Thoracic aorta (tissue), 2 donors: ENCODE measurements at regions not wholly inside any gene's neighbourhood (a gene's known extent, or its start where the extent isn't known, plus 50 kb on each side); places are given as distances from the start of the nearest gene placed in this dataset.

Source experiments
- ATAC-seq: fragments of 150-250 bp; one replicate; pipeline ENCODE4 v1.8.0; 2017; ENCODE audit warnings: low read depth; ENCODE audit not compliant: insufficient number of reproducible peaks, low FRiP score
- DNase-seq: peaks from one replicate; pipeline ENCODE4 v3.0.0-alpha.2; 2020; ENCODE audit warnings: low spot score
- H3K27ac ChIP-seq, 2 donors: fragments of 200-600 bp; sonication (generic); 1 replicate in 1 of 2; 2 replicates in 1 of 2; pipeline ENCODE4 v1.5.1; 2016; ENCODE audit warnings: mild to moderate bottlenecking in 2 of 2, moderate library complexity in 2 of 2
- H3K27me3 ChIP-seq: fragments of 200-600 bp; sonication (generic); replicated peaks from 2 replicates; pipeline ENCODE4 v1.6.0; 2016; ENCODE audit warnings: mild to moderate bottlenecking; ENCODE audit not compliant: insufficient read depth
- H3K36me3 ChIP-seq: fragments of 200-600 bp; sonication (generic); one replicate; pipeline ENCODE4 v1.5.1; 2016
- H3K4me1 ChIP-seq, 2 donors: fragments of 200-600 bp; sonication (generic); 1 replicate in 1 of 2; 2 replicates in 1 of 2; pipeline versions ENCODE4 v1.5.1 to v1.6.0; 2016; ENCODE audit warnings: low read depth in 2 of 2, mild to moderate bottlenecking in 1 of 2; ENCODE audit not compliant: control insufficient read depth in 1 of 2
- H3K4me3 ChIP-seq: fragments of 200-600 bp; sonication (generic); 2 replicates; pipeline ENCODE4 v1.5.1; 2016; ENCODE audit warnings: mild to moderate bottlenecking
- H3K9me3 ChIP-seq: fragments of 200-600 bp; sonication (generic); 2 replicates; pipeline ENCODE4 v1.5.1; 2016
- CTCF ChIP-seq: fragments of 200-600 bp; sonication (generic); IDR thresholded peaks from one replicate; pipeline ENCODE4 v1.5.1; 2019; ENCODE audit warnings: antibody characterized with exemption

- Histone ChIP-seq H3K27ac (no peak overlapping the region), H3K27me3 (no peaks in the 10 kb centered on the region), H3K36me3 (no peaks in the 10 kb centered on the region), H3K4me1 (no peaks in the 10 kb centered on the region), H3K4me3 (no peak overlapping the region), H3K9me3 (no peaks in the 10 kb centered on the region)
- DNase-seq (no peak), ATAC-seq (no peak)
- no peak for TF ChIP-seq CTCF
These were observed 166.9 kb downstream of the TNFSF18 start for GRCh38 chr1:172883844-172884243.

GRCh38 chr1:172885411-172885810 is 165.3 kb downstream of the TNFSF18 start:
- no peak for DNase-seq
- H3K4me3 ChIP-seq = no peak overlapping the region
- ATAC-seq = no peak
- H3K36me3 ChIP-seq = no peaks in the 10 kb centered on the region
- no peaks in the 10 kb centered on the region for H3K27me3 ChIP-seq
- TF ChIP-seq CTCF = no peak
- no peaks in the 10 kb centered on the region for H3K4me1 ChIP-seq
- no peaks in the 10 kb centered on the region for H3K9me3 ChIP-seq
- no peak overlapping the region for H3K27ac ChIP-seq

GRCh38 chr1:172885971-172886370 is 164.8 kb downstream of the TNFSF18 start:
- H3K4me1 ChIP-seq = no peaks in the 10 kb centered on the region
- no peaks in the 10 kb centered on the region for H3K36me3 ChIP-seq
- no peaks in the 10 kb centered on the region for H3K27me3 ChIP-seq
- H3K9me3 ChIP-seq = no peaks in the 10 kb centered on the region
- no peak overlapping the region for H3K27ac ChIP-seq
- TF ChIP-seq CTCF = no peak
- DNase-seq (no peak), ATAC-seq (no peak)
- H3K4me3 ChIP-seq = no peak overlapping the region

- ATAC-seq (no peak), DNase-seq (no peak)
- H3K4me3 ChIP-seq = no peak overlapping the region
- no peaks in the 10 kb centered on the region for H3K27me3 ChIP-seq
- no peak for TF ChIP-seq CTCF
- no peaks in the 10 kb centered on the region for H3K9me3 ChIP-seq
- no peaks in the 10 kb centered on the region for H3K36me3 ChIP-seq
- H3K4me1 ChIP-seq = no peaks in the 10 kb centered on the region
- H3K27ac ChIP-seq = no peak overlapping the region
These were observed 163.6 kb downstream of the TNFSF18 start for GRCh38 chr1:172887162-172887561.

GRCh38 chr1:172893146-172893841 is 157.4 kb downstream of the TNFSF18 start:
- Histone ChIP-seq H3K4me3 (no peak overlapping the region), H3K27me3 (no peaks in the 10 kb centered on the region), H3K27ac (no peak overlapping the region), H3K9me3 (no peaks in the 10 kb centered on the region), H3K4me1 (no peaks in the 10 kb centered on the region), H3K36me3 (no peaks in the 10 kb centered on the region)
- no peak for TF ChIP-seq CTCF
- DNase-seq (no peak), ATAC-seq (no peak)
